Jurkat, Clone E6-1 (cell line): ENCODE measurements at regions not wholly inside any gene's neighbourhood (a gene's known extent, or its start where the extent isn't known, plus 50 kb on each side); places are given as distances from the start of the nearest gene placed in this dataset.
"Not testable (repeated sequence)": the region's sequence is repeated elsewhere in the genome, so short reads cannot be mapped to it uniquely, and the experiment has no call there.

Experiments
- DNase-seq: peaks from one replicate; pipeline ENCODE4 v3.0.0-alpha.2; 2011; ENCODE audit warnings: low read depth, low spot score
- H3K4me3 ChIP-seq: 2 replicates; pipeline ENCODE4 v1.5.1; 2011; ENCODE audit warnings: mild to moderate bottlenecking, low read length, control low read depth, moderate library complexity

- DNase-seq: no peak
- H3K4me3 ChIP-seq: no peak overlapping the region
These were observed 79.6 kb upstream of the ANKRD1 start for GRCh38 chr10:91000470-91000869.

GRCh38 chr10:91000985-91001384, 80.1 kb upstream of the ANKRD1 start:
- DNase-seq: no peak
- H3K4me3 ChIP-seq: no peak overlapping the region

GRCh38 chr10:91002656-91003055, 81.8 kb upstream of the ANKRD1 start:
- DNase-seq: no peak
- no peak overlapping the region for H3K4me3 ChIP-seq

- not testable (repeated sequence) for H3K4me3 ChIP-seq, DNase-seq
These were observed 82.5 kb upstream of the ANKRD1 start for GRCh38 chr10:91003379-91003778.

- not testable (repeated sequence) for H3K4me3 ChIP-seq, DNase-seq
These were observed 84.4 kb upstream of the ANKRD1 start for GRCh38 chr10:91005276-91005675.

- no peak overlapping the region for H3K4me3 ChIP-seq
- DNase-seq: peak; percentile 75
These were observed 85.3 kb upstream of the ANKRD1 start for GRCh38 chr10:91006001-91006751.

GRCh38 chr10:91006752-91007346, 86.0 kb upstream of the ANKRD1 start:
- peak; percentile 68 for DNase-seq
- no peak overlapping the region for H3K4me3 ChIP-seq

- no peak overlapping the region for H3K4me3 ChIP-seq
- DNase-seq: peak; percentile 42
These were observed 86.8 kb upstream of the ANKRD1 start for GRCh38 chr10:91007655-91008054.

GRCh38 chr10:91009121-91009520, 88.2 kb upstream of the ANKRD1 start:
- no peak overlapping the region for H3K4me3 ChIP-seq
- no peak for DNase-seq

- no peak for DNase-seq
These were observed 90.1 kb upstream of the ANKRD1 start for GRCh38 chr10:91010952-91011351.

GRCh38 chr10:91012502-91012901, 91.6 kb upstream of the ANKRD1 start:
- no peak for DNase-seq
- no peak overlapping the region for H3K4me3 ChIP-seq

More at GRCh38 chr10:91010952-91011351, 90.1 kb upstream of the ANKRD1 start:
- no peak overlapping the region for H3K4me3 ChIP-seq

- DNase-seq: no peak
- no peak overlapping the region for H3K4me3 ChIP-seq
These were observed 93.1 kb upstream of the ANKRD1 start for GRCh38 chr10:91013985-91014384.

- no peak for DNase-seq
- no peak overlapping the region for H3K4me3 ChIP-seq
These were observed 96.3 kb upstream of the ANKRD1 start for GRCh38 chr10:91017198-91017597.

- no peak overlapping the region for H3K4me3 ChIP-seq
- DNase-seq: no peak
These were observed 101.0 kb upstream of the ANKRD1 start for GRCh38 chr10:91021901-91022300.

GRCh38 chr10:91022390-91022789, 101.5 kb upstream of the ANKRD1 start:
- H3K4me3 ChIP-seq: no peak overlapping the region
- no peak for DNase-seq

- DNase-seq: no peak
- no peak overlapping the region for H3K4me3 ChIP-seq
These were observed 102.2 kb upstream of the ANKRD1 start for GRCh38 chr10:91022924-91023699.

GRCh38 chr10:91023700-91024398, 103.0 kb upstream of the ANKRD1 start:
- no peak overlapping the region for H3K4me3 ChIP-seq
- DNase-seq: no peak

- H3K4me3 ChIP-seq: no peak overlapping the region
- no peak for DNase-seq
These were observed 103.7 kb upstream of the ANKRD1 start for GRCh38 chr10:91024541-91024940.

- H3K4me3 ChIP-seq: no peak overlapping the region
- DNase-seq: no peak
These were observed 111.8 kb upstream of the ANKRD1 start for GRCh38 chr10:91032611-91033206.
